GM12878 (cell line): ENCODE measurements at regions not wholly inside any gene's neighbourhood (a gene's known extent, or its start where the extent isn't known, plus 50 kb on each side); places are given as distances from the start of the nearest gene placed in this dataset.

ENCODE experiments used
- ATAC-seq: fragments of 200-7000 bp; cut with Tn5 transposase; 3 replicates; pipeline ENCODE4 v1.9.1; 2020; ENCODE audit warnings: mild to moderate bottlenecking, moderate library complexity
- BruUV-seq: library from RNA; stranded (reverse); fragments of 400-500 nt; replicated peaks from 2 replicates; lab custom pipeline; 2021; lab: Mats Ljungman, UMichigan
- CTCF ChIA-PET: fragments of 300-600 bp; sonication (Branson Sonifier 250); formaldehyde crosslinking; extraction: SDS; loops from one replicate; lab custom pipeline; 2021; ENCODE audit warnings: inconsistent platforms; lab: Yijun Ruan, JAX
- POLR2A ChIA-PET: fragments of 350-600 bp; formaldehyde crosslinking; extraction: SDS; loops from one replicate; lab custom pipeline; 2021; ENCODE audit warnings: inconsistent platforms; lab: Charles Lee
- RAD21 ChIA-PET: fragments of 300-600 bp; sonication (Branson Sonifier 250); formaldehyde crosslinking; loops from one replicate; lab custom pipeline; 2023; ENCODE audit warnings: antibody characterized with exemption; ENCODE audit not compliant: unreplicated experiment; lab: Charles Lee
- SMC1A ChIA-PET: fragments of 300-600 bp; sonication (Branson Sonifier 250); formaldehyde crosslinking; loops from one replicate; lab custom pipeline; 2023; ENCODE audit not compliant: unreplicated experiment, uncharacterized antibody; lab: Charles Lee
- DNase-seq: peaks from one replicate; pipeline ENCODE4 v3.0.0-alpha.2; 2011; ENCODE audit warnings: low read depth, low spot score
- FAIRE-seq: peaks from 3 replicates; lab custom pipeline; 2011; peaks lifted over from hg19 to GRCh38; lab: Jason Lieb, UNC
- H2AFZ ChIP-seq: 2 replicates; pipeline ENCODE4 v1.6.0; 2011; ENCODE audit warnings: low read depth, low read length, control low read depth; ENCODE audit not compliant: control insufficient read depth
- H3K27ac ChIP-seq: 2 replicates; pipeline ENCODE4 v1.5.1; 2011; ENCODE audit warnings: control low read depth; ENCODE audit not compliant: control insufficient read depth, insufficient read depth
- H3K27me3 ChIP-seq, 2 experiments: replicated peaks in 1 of 2; 2 replicates each; pipeline versions ENCODE4 v1.6.0 to v1.6.1; 2011; ENCODE audit warnings: low read length in 1 of 2; ENCODE audit not compliant: control insufficient read depth in 2 of 2, insufficient read depth in 2 of 2
- H3K36me3 ChIP-seq, 2 experiments: 2 replicates each; pipeline ENCODE4 v1.5.1; 2011; ENCODE audit warnings: low read length in 1 of 2; ENCODE audit not compliant: control insufficient read depth in 2 of 2, insufficient read depth in 2 of 2
- H3K4me1 ChIP-seq: 2 replicates; pipeline ENCODE4 v1.6.1; 2011; ENCODE audit warnings: mild to moderate bottlenecking, low read length, moderate library complexity, mixed read lengths; ENCODE audit not compliant: control insufficient read depth, insufficient read depth
- H3K4me2 ChIP-seq: 2 replicates; pipeline ENCODE4 v1.6.0; 2011; ENCODE audit warnings: control low read depth; ENCODE audit not compliant: control insufficient read depth, insufficient read depth
- H3K4me3 ChIP-seq: fragments of 200-600 bp; sonication (generic); 2 replicates; pipeline ENCODE4 v1.5.1; 2016
- H3K79me2 ChIP-seq: 2 replicates; pipeline ENCODE4 v1.6.0; 2011; ENCODE audit warnings: low read length; ENCODE audit not compliant: control insufficient read depth, insufficient read depth
- H3K9ac ChIP-seq: 2 replicates; pipeline ENCODE4 v1.8.0; 2011; ENCODE audit warnings: low read length, control low read depth, mixed read lengths; ENCODE audit not compliant: control insufficient read depth, insufficient read depth
- H3K9me3 ChIP-seq: replicated peaks from 3 replicates; pipeline ENCODE4 v1.5.1; 2011; ENCODE audit warnings: mild to moderate bottlenecking, low read length; ENCODE audit not compliant: control insufficient read depth, insufficient read depth
- H4K20me1 ChIP-seq: 2 replicates; pipeline ENCODE4 v1.6.0; 2011; ENCODE audit not compliant: control insufficient read depth, insufficient read depth
- ATF7 ChIP-seq: fragments of 450-650 bp; IDR thresholded peaks from 2 replicates; pipeline ENCODE4 v1.6.1; 2016; ENCODE audit warnings: low read depth, mild to moderate bottlenecking
- GATAD2B ChIP-seq: fragments of 450-650 bp; conservative IDR thresholded peaks from 2 replicates; pipeline ENCODE4 v1.6.1; 2017; ENCODE audit warnings: low read depth, mild to moderate bottlenecking, moderate library complexity
- HSF1 ChIP-seq: fragments of 150-350 bp; IDR thresholded peaks from 2 replicates; pipeline ENCODE4 v1.6.1; 2014; ENCODE audit warnings: mild to moderate bottlenecking, low read depth, low read length
- IRF3 ChIP-seq: fragments of 450-650 bp; IDR thresholded peaks from 2 replicates; pipeline ENCODE4 v1.6.1; 2014; ENCODE audit warnings: mild to moderate bottlenecking
- MYB ChIP-seq: fragments of 150-350 bp; IDR thresholded peaks from 2 replicates; pipeline ENCODE4 v1.6.1; 2014; ENCODE audit warnings: mild to moderate bottlenecking, low read depth, low read length, borderline replicate concordance
- PAX8 ChIP-seq: fragments of 450-650 bp; IDR thresholded peaks from 2 replicates; pipeline ENCODE4 v1.6.1; 2017; ENCODE audit warnings: mild to moderate bottlenecking, moderate library complexity
- RUNX3 ChIP-seq: IDR thresholded peaks from 2 replicates; pipeline ENCODE4 v1.6.1; 2012; ENCODE audit warnings: low read length, inconsistent platforms
- SP1 ChIP-seq: IDR thresholded peaks from one replicate; pipeline ENCODE4 v1.6.1; 2011; ENCODE audit warnings: low read depth, low read length
- SREBF2 ChIP-seq: IDR thresholded peaks from 2 replicates; pipeline ENCODE4 v1.6.1; 2012; ENCODE audit warnings: mild to moderate bottlenecking, low read length
- TAF1 ChIP-seq: IDR thresholded peaks from 2 replicates; pipeline ENCODE4 v1.6.1; 2011; ENCODE audit warnings: mild to moderate bottlenecking, low read depth, low read length, borderline replicate concordance
- TCF3 ChIP-seq: IDR thresholded peaks from 2 replicates; pipeline ENCODE4 v1.6.1; 2012; ENCODE audit warnings: low read depth, mild to moderate bottlenecking, low read length, borderline replicate concordance; ENCODE audit not compliant: insufficient read depth
- ZBTB11 ChIP-seq: fragments of 450-650 bp; formaldehyde crosslinking; IDR thresholded peaks from 2 replicates; pipeline ENCODE4 v1.5.0; 2022; ENCODE audit warnings: mild to moderate bottlenecking, missing genetic modification characterization
- in situ Hi-C: fragments of 300-500 bp; cut with MboI; formaldehyde crosslinking; loops from 9 replicates; pipeline ENCODE4 v1.14.3; 2018; ENCODE audit warnings: mixed read lengths
- intact Hi-C: fragments of 100-400 bp; cut with micrococcal nuclease; formaldehyde crosslinking; loops from one replicate; pipeline ENCODE4 v1.14.2; 2022; ENCODE audit not compliant: unreplicated experiment

- TF ChIP-seq HSF1 (no peak), GATAD2B (no peak)
Measured at GRCh38 chr3:170723241-170723640, 137.4 kb upstream of the SLC7A14 start (continued).

- H3K27ac ChIP-seq, result no peak overlapping the region
- H3K27me3 ChIP-seq, result no peaks in the 10 kb centered on the region
- in situ Hi-C loops, result no loop called here
- H3K36me3 ChIP-seq, result no peaks in the 10 kb centered on the region
- intact Hi-C loops, result no loop called here
- DNase-seq, result no peak
- ChIA-PET RAD21 (no interaction called here), SMC1A (no interaction called here)
- H3K4me2 ChIP-seq, result no peak overlapping the region
- H3K4me1 ChIP-seq, result no peaks in the 10 kb centered on the region
- ATAC-seq, result no peak
- H2AFZ ChIP-seq, result no peak overlapping the region
- H4K20me1 ChIP-seq, result no peaks in the 10 kb centered on the region
- no peak overlapping the region for H3K9ac ChIP-seq
- no peaks in the 10 kb centered on the region for H3K9me3 ChIP-seq
- H3K79me2 ChIP-seq, result no peaks in the 10 kb centered on the region
- TF ChIP-seq TAF1 (no peak), ZBTB11 (no peak), SREBF2 (no peak), TCF3 (no peak), IRF3 (no peak), ATF7 (no peak), MYB (no peak), PAX8 (no peak), RUNX3 (no peak), SP1 (no peak)
- TF ChIP-seq, all 136 proteins: peak for 0
- ChIA-PET CTCF (interaction anchor here (1.0 kb wide), 1 partner anchor 10 kb away, joined by 3 read pairs; no protein-coding TSS in a partner anchor), POLR2A (no interaction called here)
- no peak for FAIRE-seq
- no TSS peak for BruUV-seq
- H3K4me3 ChIP-seq, result no peak overlapping the region
Measured at GRCh38 chr3:170721563-170721962, 135.7 kb upstream of the SLC7A14 start.
